PFSK-1 (cell line): ENCODE measurements at regions not wholly inside any gene's neighbourhood (a gene's known extent, or its start where the extent isn't known, plus 50 kb on each side); places are given as distances from the start of the nearest gene placed in this dataset.

ENCODE experiments used
- FOXP2 ChIP-seq: optimal IDR thresholded peaks from 2 replicates; pipeline ENCODE3; 2011; ENCODE audit warnings: borderline replicate concordance, control low read depth, inconsistent platforms; ENCODE audit not compliant: insufficient read depth; ENCODE audit errors: extremely low read length, extremely low read depth
- POLR2AphosphoS5 ChIP-seq: IDR thresholded peaks from 2 replicates; pipeline ENCODE4 v1.6.1; 2012; ENCODE audit warnings: low read depth, mild to moderate bottlenecking, control low read depth, low read length, moderate library complexity
- REST ChIP-seq, 2 experiments: IDR thresholded peaks; 2 replicates each; pipeline versions ENCODE4 v1.6.1 to v1.8.0; 2011 to 2012; ENCODE audit warnings: low read depth in 2 of 2, low read length in 2 of 2, control low read depth in 1 of 2, inconsistent platforms in 1 of 2, mild to moderate bottlenecking in 1 of 2, moderate library complexity in 1 of 2; ENCODE audit not compliant: insufficient read depth in 1 of 2
- SIN3A ChIP-seq: IDR thresholded peaks from 2 replicates; pipeline ENCODE4 v1.6.1; 2012; ENCODE audit warnings: mild to moderate bottlenecking, low read length, moderate library complexity, borderline replicate concordance; ENCODE audit not compliant: insufficient read depth
- TAF1 ChIP-seq: IDR thresholded peaks from 2 replicates; pipeline ENCODE4 v1.6.1; 2012; ENCODE audit warnings: low read length, control low read depth, borderline replicate concordance; ENCODE audit not compliant: insufficient read depth

- no peak for TF ChIP-seq POLR2AphosphoS5
- no peak for TF ChIP-seq REST (IDR thresholded peaks at IDR 0.05; ENCODE audit: insufficient read depth in 1 of 2, low read depth in 2 of 2, low read length in 2 of 2)
- no peak for TF ChIP-seq TAF1
- no peak for TF ChIP-seq SIN3A
- no peak for TF ChIP-seq FOXP2
Measured at GRCh38 chr12:14188744-14189143, 176.7 kb upstream of the ATF7IP start.
